Spleen (tissue), 11 donors: ENCODE measurements at regions not wholly inside any gene's neighbourhood (a gene's known extent, or its start where the extent isn't known, plus 50 kb on each side); places are given as distances from the start of the nearest gene placed in this dataset.
A peak's percentile ranks its signal among the peaks of the same experiment; 100 is the strongest.
"Not testable (repeated sequence)": the region's sequence is repeated elsewhere in the genome, so short reads cannot be mapped to it uniquely, and the experiment has no call there.

Source experiments
- DNase-seq: peaks from one replicate; pipeline ENCODE4 v3.0.0-alpha.2; 2020
- H3K27ac ChIP-seq, 8 donors: fragments of 200-600 bp; sonication (generic) in 7 of 8; 1 replicate in 4 of 8; 2 replicates in 4 of 8; pipeline versions ENCODE4 v1.5.0 to v1.8.0; 2016 to 2021; ENCODE audit warnings: inconsistent platforms in 4 of 8, mild to moderate bottlenecking in 4 of 8, moderate library complexity in 1 of 8
- H3K27me3 ChIP-seq, 7 donors: fragments of 200-600 bp; sonication (generic) in 6 of 7; replicated peaks in 1 of 7; 1 replicate in 4 of 7; 2 replicates in 3 of 7; pipeline versions ENCODE4 v1.5.0 to v1.8.0; 2016 to 2021; ENCODE audit warnings: inconsistent platforms in 3 of 7, mild to moderate bottlenecking in 1 of 7
- H3K36me3 ChIP-seq, 6 donors: fragments of 200-600 bp; sonication (generic) in 5 of 6; 1 replicate in 4 of 6; 2 replicates in 2 of 6; pipeline versions ENCODE4 v1.5.0 to v1.8.0; 2016 to 2021; ENCODE audit warnings: inconsistent platforms in 2 of 6
- H3K4me1 ChIP-seq, 6 donors: fragments of 200-600 bp; sonication (generic) in 5 of 6; 1 replicate in 3 of 6; 2 replicates in 3 of 6; pipeline versions ENCODE4 v1.5.0 to v1.8.0; 2016 to 2021; ENCODE audit warnings: inconsistent platforms in 3 of 6
- H3K4me3 ChIP-seq, 8 donors: fragments of 200-600 bp; sonication (generic) in 7 of 8; 1 replicate in 4 of 8; 2 replicates in 4 of 8; pipeline versions ENCODE4 v1.5.0 to v1.8.0; 2016 to 2021; ENCODE audit warnings: inconsistent platforms in 4 of 8, mild to moderate bottlenecking in 4 of 8, moderate library complexity in 2 of 8
- H3K9me3 ChIP-seq, 8 donors: fragments of 200-600 bp; sonication (generic) in 7 of 8; 1 replicate in 4 of 8; 2 replicates in 4 of 8; pipeline versions ENCODE4 v1.5.0 to v1.8.0; 2016 to 2021; ENCODE audit warnings: inconsistent platforms in 4 of 8
- POLR2A ChIP-seq, 3 donors: fragments of 450-650 bp; IDR thresholded peaks; one replicate each; pipeline ENCODE4 v1.5.1; 2017; ENCODE audit warnings: antibody characterized with exemption in 3 of 3, mild to moderate bottlenecking in 1 of 3
- POLR2AphosphoS5 ChIP-seq, 3 donors: sonication (generic); formaldehyde crosslinking; IDR thresholded peaks; one replicate each; pipeline ENCODE4 v1.5.1; 2017; ENCODE audit warnings: antibody characterized with exemption in 3 of 3
- WGBS, 5 donors: extraction: QIAGEN DNeasy Blood & Tissue Kit in 3 of 5; methylation state at CpG; one replicate each; pipeline versions ENCODE4 v1.1.5 to v1.1.7; 2013 to 2018; 5-methylcytosine and 5-hydroxymethylcytosine counted together
- intact Hi-C: fragments of 100-400 bp; cut with DNase I; formaldehyde crosslinking; loops from one replicate; pipeline ENCODE4 v1.15.0; 2023; ENCODE audit warnings: low total_unique reads
- TF ChIP-seq, protein P1 (sequence below), 11 experiments: fragments of 200-600 bp in 7 of 11; fragments of 450-650 bp in 4 of 11; sonication (generic) in 4 of 11; IDR thresholded peaks in 8 of 11; conservative IDR thresholded peaks in 3 of 11; 1 replicate in 7 of 11; 2 replicates in 4 of 11; pipeline versions ENCODE4 v1.4.0 to v1.8.0; 2016 to 2021; ENCODE audit warnings: antibody characterized with exemption in 11 of 11, inconsistent platforms in 4 of 11, mild to moderate bottlenecking in 1 of 11
- donor health status: healthy with polysubstance abuse.
- donor health status: DM: no; HTN: no; CAD: no; lungs with moderate emphysema.
- donor health status: DM: no; HTN: no; CAD: no.
- donor health status: Bipolar disorder and iron deficiency.
- donor health status: healthy.
- donor health status: DM: no; HTN: no; CAD: no.
- donor health status: DM: yes; HTN: yes; CAD: no.

DNA sequence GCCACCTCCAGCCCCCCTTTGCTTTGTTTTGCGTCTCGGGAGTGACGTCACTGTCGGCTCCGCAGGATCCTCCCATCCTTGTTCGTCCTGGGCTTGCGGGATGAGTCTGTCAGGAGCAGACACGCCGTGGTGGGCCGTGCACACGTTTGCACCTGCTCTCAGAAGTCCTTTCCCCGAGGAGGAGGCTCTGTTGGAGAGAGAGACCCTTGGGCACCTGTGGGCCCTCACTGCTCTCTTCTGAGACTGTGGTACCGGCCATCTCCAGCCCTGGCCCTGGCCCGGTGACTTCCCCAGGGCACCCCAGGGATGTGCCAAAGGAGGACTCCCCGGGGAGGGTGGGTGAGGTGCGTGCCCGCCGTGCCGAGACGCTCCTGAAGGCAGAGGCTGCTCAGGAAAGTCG is 76.1 kb upstream of the PPP2R3B start:
- no peak overlapping the region for H3K4me3 ChIP-seq
- 90 to 98% (median 91%) methylated on average over 19 to 21 of the region's 21 CpGs for WGBS, 5 donors
- no peak overlapping the region for H3K27ac ChIP-seq
- TF ChIP-seq, protein P1, sequence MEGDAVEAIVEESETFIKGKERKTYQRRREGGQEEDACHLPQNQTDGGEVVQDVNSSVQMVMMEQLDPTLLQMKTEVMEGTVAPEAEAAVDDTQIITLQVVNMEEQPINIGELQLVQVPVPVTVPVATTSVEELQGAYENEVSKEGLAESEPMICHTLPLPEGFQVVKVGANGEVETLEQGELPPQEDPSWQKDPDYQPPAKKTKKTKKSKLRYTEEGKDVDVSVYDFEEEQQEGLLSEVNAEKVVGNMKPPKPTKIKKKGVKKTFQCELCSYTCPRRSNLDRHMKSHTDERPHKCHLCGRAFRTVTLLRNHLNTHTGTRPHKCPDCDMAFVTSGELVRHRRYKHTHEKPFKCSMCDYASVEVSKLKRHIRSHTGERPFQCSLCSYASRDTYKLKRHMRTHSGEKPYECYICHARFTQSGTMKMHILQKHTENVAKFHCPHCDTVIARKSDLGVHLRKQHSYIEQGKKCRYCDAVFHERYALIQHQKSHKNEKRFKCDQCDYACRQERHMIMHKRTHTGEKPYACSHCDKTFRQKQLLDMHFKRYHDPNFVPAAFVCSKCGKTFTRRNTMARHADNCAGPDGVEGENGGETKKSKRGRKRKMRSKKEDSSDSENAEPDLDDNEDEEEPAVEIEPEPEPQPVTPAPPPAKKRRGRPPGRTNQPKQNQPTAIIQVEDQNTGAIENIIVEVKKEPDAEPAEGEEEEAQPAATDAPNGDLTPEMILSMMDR (IDR thresholded peaks at IDR 0.05 in 8 of 11, conservative IDR thresholded peaks at IDR 0.05 in 3 of 11) = no peak
- TF ChIP-seq POLR2AphosphoS5 (IDR thresholded peaks at IDR 0.05) = no peak
- no peak for TF ChIP-seq POLR2A (IDR thresholded peaks at IDR 0.05)
- H3K27me3 ChIP-seq = no peaks in the 10 kb centered on the region
- H3K36me3 ChIP-seq = no peaks in the 10 kb centered on the region
- intact Hi-C loops = no loop called here
- peak; percentile 48 for DNase-seq
- peaks cover 0 to 10% (median 0%) of the 10 kb centered on the region in 8 donors for H3K9me3 ChIP-seq
- H3K4me1 ChIP-seq = no peaks in the 10 kb centered on the region

DNA sequence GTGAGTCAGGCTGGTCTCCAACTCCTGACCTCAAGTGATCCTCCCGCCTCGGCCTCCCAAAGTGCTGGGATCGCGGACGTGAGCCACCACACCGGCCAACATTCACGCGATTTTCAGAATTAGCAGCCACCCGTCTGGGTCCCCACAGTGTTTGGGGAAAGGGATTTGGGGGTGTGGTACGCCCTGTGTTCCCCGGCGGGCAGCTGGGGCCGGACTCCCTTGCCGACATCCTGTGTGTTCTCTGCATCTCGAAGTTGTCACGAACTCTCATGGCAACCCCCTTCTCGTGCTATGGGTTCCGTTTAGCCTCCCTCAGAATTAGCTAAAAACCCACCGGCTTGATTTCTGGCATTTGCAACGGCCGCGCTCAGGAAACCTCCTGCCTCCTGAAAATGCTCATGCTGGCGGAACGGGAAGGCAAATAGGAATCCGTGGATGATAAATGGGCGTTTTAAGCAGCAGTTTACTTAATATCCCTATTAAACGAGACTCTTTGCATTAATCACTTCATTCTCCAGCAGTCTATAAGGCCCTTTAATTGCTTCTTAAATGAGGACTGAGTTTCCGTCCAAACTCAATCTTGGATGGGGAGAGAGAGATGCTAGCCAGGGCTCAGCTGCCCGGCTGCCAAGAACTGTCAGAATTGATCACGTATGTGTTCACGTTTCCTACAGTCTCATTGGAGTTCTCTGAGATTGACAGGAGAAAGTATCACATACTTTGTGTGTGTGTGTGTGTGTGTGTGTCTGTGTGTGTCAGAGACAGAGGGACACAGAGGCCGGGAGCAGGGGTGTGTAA is 78.9 kb upstream of the PPP2R3B start:
- intact Hi-C loops = no loop called here
- H3K27me3 ChIP-seq = no peaks in the 10 kb centered on the region
- no peaks in the 10 kb centered on the region for H3K36me3 ChIP-seq
- no peaks in the 10 kb centered on the region for H3K4me1 ChIP-seq
- H3K9me3 ChIP-seq = peaks cover 0 to 20% (median 5%) of the 10 kb centered on the region in 8 donors
- DNase-seq = peak; percentile 37
- no peak overlapping the region for H3K27ac ChIP-seq
- H3K4me3 ChIP-seq = no peak overlapping the region
- WGBS, 5 donors = 85 to 91% (median 88%) methylated on average over 31 to 32 of the region's 32 CpGs
- TF ChIP-seq POLR2AphosphoS5 (IDR thresholded peaks at IDR 0.05) (no peak), POLR2A (IDR thresholded peaks at IDR 0.05) (no peak)
- TF ChIP-seq, protein P1 (IDR thresholded peaks at IDR 0.05 in 8 of 11, conservative IDR thresholded peaks at IDR 0.05 in 3 of 11) = no peak

DNA sequence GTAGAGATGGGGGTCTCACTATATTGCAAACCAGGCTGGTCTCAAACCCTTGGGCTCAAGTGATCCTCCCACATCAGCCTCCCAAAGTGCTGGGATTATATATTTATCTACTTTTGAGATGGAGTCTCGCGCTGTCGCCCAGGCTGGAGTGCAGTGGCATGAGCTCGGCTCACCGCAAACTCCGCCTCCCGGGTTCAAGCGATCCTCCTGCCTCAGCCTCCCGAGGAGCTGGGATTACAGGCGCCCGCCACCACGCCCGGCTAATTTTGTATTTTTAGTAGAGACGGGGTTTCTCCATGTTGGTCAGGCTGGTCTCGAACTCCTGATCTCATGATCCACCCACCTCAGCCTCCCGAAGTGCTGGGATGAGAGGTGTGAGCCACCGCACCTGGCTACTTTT is 80.1 kb upstream of the PPP2R3B start:
- 90 to 96% (median 92%) methylated on average over 17 of the region's 17 CpGs for WGBS, 5 donors
- H3K4me3 ChIP-seq, H3K4me1 ChIP-seq, H3K27me3 ChIP-seq, H3K27ac ChIP-seq, H3K36me3 ChIP-seq, intact Hi-C loops: not testable (repeated sequence)
- H3K9me3 ChIP-seq = peaks cover 0 to 21% (median 5%) of the 10 kb centered on the region in 8 donors
- DNase-seq = peak; percentile 46

DNA sequence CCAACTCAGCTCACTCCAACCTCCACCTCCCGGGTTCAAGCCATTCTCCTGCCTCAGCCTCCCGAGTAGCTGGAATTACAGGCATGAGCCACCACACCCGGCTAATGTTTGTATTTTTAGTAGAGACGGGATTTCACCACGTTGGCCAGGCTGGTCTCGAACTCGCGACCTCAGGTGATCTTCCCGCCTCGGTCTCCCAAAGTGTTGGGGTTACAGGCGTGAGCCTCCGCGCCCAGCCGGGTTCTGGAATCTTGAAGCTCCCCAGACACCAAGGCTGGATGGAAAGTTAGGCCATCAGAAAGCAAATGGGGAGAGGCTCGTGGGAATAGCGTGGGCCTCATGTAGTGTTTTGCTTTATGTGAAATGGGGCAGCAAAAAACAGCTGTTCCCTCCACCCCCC is 81.0 kb upstream of the PPP2R3B start:
- H3K4me3 ChIP-seq, H3K27me3 ChIP-seq, H3K4me1 ChIP-seq, H3K27ac ChIP-seq, intact Hi-C loops, H3K36me3 ChIP-seq: not testable (repeated sequence)
- H3K9me3 ChIP-seq = peaks cover 0 to 29% (median 11%) of the 10 kb centered on the region in 8 donors
- DNase-seq = peak; percentile 39
- 80 to 98% (median 92%) methylated on average over 16 of the region's 16 CpGs for WGBS, 5 donors

DNA sequence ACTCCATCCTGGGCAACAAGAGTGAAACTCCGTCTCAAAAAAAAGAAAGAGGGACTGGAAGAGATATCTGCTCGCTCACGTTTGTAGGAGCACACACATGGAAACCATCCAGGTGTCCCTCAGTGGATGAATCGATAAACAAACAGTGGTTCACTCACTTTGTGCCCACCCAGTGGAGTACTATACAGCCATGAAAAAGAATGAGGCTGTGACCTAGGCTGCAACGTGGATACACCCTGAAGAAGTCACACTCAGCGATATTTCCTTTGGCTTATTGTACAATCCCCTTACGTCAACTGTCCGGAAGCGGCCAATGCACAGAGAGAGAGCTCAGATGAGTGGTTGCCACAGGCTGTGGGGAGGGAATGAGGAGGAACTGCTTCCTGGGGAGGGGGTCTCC is 82.3 kb upstream of the PPP2R3B start:
- Histone ChIP-seq H3K4me1 (no peaks in the 10 kb centered on the region), H3K27ac (no peak overlapping the region), H3K4me3 (no peak overlapping the region), H3K9me3 (peaks cover 0 to 29% (median 14%) of the 10 kb centered on the region in 8 donors), H3K27me3 (no peaks in the 10 kb centered on the region), H3K36me3 (no peaks in the 10 kb centered on the region)
- TF ChIP-seq POLR2AphosphoS5 (IDR thresholded peaks at IDR 0.05) = no peak
- TF ChIP-seq, protein P1 (IDR thresholded peaks at IDR 0.05 in 8 of 11, conservative IDR thresholded peaks at IDR 0.05 in 3 of 11) = no peak
- no peak for TF ChIP-seq POLR2A (IDR thresholded peaks at IDR 0.05)
- intact Hi-C loops = no loop called here
- 87 to 93% (median 91%) methylated on average over 9 of the region's 9 CpGs for WGBS, 5 donors
- no peak for DNase-seq
